GM12874 (cell line): ENCODE measurements at regions not wholly inside any gene's neighbourhood (a gene's known extent, or its start where the extent isn't known, plus 50 kb on each side); places are given as distances from the start of the nearest gene placed in this dataset.
A peak's percentile ranks its signal among the peaks of the same experiment; 100 is the strongest.

ENCODE experiments used
- TF ChIP-seq, protein P1 (sequence below): IDR thresholded peaks from 2 replicates; pipeline ENCODE4 v1.5.1; 2011; ENCODE audit warnings: low read depth, mild to moderate bottlenecking, control low read depth, low read length, moderate library complexity; ENCODE audit not compliant: insufficient read depth

DNA sequence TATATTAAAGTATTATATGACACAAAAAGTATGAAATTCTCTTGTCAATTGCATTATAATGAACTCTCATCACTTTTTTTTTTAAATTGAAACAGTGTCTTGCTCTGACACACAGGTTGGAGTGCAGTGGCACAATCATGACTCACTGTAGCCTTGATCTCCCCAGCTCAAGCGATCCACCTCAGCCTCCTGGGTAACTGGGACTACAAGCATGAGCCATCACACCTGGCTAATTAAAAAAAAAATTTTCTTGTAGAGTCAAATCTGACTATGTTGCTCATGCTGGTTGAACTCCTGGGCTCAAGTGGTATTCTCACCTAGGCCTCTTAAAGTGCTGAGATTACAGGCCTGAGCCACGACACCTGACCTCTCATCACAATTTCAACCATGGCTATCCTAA is 259.3 kb downstream of the S1PR1 start:
- TF ChIP-seq, protein P1, sequence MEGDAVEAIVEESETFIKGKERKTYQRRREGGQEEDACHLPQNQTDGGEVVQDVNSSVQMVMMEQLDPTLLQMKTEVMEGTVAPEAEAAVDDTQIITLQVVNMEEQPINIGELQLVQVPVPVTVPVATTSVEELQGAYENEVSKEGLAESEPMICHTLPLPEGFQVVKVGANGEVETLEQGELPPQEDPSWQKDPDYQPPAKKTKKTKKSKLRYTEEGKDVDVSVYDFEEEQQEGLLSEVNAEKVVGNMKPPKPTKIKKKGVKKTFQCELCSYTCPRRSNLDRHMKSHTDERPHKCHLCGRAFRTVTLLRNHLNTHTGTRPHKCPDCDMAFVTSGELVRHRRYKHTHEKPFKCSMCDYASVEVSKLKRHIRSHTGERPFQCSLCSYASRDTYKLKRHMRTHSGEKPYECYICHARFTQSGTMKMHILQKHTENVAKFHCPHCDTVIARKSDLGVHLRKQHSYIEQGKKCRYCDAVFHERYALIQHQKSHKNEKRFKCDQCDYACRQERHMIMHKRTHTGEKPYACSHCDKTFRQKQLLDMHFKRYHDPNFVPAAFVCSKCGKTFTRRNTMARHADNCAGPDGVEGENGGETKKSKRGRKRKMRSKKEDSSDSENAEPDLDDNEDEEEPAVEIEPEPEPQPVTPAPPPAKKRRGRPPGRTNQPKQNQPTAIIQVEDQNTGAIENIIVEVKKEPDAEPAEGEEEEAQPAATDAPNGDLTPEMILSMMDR, result no peak

DNA sequence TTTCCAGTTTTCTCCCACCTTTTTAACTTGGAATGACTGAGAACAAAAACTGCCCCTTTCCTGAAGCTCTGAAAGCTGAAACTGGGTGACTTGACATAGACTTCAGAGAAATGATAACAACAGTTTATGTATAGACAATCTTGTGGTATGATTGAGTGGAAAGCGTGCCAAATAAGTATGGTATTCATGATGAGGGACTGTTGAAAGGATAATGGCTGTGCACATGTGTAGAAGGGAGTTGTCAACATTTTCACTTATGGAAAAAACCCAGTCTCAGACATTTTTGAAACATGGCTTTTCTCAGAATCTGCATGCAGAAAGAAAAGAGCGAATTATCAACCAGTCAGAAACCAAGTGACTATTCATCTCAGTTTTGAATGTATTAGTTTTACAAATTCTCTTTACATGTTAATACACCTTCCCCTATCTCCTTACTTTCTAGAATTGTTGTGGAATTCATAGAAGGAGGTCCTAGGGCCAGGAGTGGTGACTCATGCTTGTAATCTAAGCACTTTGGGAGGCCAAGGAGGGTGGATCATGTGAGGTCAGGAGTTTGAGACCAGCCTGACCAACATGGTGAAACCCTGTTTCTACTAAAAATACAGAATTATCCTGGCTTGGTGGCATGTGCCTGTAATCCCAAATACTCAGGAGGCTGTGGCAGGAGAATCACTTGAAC is 261.2 kb downstream of the S1PR1 start:
- TF ChIP-seq, protein P1, result no peak

DNA sequence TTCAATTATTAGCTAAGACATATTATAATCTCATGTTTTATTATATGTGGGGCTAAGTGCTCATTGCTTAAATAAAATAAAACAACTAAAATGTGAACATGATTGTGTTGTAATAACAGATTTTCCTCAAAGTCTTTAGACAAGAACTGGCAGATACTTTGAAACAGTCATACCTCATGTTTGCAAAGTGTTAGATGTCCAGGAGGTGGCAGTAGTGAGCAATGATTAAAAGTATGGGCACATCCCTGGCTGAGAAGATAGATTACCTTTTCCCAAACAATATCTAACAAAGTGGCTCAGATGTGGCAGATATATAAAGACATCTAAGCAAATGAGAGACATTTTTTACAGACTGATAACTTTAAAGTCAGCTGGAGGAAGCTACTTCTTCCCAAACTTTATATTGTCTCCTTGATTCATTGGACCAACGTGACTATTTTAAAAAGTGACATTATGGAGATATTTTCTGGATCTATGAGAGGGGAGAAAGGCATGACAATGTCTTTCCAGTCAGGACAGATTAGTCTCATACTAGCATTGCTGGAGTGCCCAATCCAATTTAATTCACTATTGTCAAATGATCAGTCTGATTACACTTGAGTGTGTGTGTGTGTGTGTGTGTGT is 269.8 kb downstream of the S1PR1 start:
- TF ChIP-seq, protein P1, result peak; percentile 59; the same call in 1 of the 2 replicates

DNA sequence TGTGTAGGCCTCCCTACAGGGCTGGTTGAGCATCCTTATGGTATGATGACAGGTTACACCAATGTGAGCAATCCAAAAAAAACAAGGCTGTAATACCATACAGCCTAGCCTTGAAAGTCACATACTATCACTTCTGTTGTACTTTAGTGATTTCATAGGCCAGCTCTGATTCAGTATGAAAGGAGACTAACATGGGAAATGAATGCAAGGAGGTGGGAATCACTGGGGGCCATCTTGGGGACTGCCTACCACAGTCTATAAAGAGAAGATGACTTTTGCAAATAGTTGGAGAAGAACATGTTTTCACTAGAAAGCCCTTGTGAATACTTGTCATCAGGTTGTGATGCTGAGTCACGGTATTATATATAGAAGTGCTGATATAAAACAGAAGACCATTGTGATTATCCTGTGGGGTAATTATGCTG is 270.7 kb downstream of the S1PR1 start:
- TF ChIP-seq, protein P1, result no peak

DNA sequence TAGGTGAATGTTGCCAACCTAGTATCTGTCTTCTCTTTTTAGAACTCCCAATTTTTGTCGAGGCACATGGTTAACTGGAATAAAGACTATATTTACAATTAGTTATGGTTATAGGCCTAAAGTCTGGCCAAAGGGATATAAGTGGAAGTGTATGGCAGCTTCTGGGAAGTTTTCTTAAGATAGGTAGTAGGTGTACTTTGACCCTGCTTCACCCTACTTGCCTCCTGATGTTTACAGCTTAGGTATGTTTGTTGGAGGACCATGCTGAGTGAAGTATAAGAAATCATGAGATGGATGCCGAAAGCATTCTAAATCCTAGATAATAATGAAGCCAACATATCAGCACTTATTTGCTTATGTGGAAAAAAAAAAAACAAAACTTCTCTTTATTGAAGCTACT is 272.1 kb downstream of the S1PR1 start:
- TF ChIP-seq, protein P1, result no peak

DNA sequence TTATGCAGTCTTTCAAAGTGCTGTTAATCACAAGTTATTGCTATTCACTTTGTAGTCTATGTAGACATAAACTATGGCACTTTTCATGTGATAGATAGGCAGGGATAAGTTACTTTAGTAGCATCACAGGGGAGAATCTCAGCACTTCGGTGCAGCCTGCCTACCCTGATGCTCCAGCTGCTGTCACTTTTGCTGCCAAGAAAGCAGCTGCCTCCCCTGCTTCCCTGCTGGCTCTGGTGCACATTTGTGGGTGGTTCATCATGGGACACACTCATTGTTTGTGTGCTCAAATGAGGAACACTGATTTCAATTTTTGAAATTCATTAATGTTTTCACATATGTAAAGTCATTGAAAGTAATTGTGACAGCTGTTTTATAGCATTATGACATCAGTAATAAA is 272.6 kb downstream of the S1PR1 start:
- TF ChIP-seq, protein P1, result no peak

DNA sequence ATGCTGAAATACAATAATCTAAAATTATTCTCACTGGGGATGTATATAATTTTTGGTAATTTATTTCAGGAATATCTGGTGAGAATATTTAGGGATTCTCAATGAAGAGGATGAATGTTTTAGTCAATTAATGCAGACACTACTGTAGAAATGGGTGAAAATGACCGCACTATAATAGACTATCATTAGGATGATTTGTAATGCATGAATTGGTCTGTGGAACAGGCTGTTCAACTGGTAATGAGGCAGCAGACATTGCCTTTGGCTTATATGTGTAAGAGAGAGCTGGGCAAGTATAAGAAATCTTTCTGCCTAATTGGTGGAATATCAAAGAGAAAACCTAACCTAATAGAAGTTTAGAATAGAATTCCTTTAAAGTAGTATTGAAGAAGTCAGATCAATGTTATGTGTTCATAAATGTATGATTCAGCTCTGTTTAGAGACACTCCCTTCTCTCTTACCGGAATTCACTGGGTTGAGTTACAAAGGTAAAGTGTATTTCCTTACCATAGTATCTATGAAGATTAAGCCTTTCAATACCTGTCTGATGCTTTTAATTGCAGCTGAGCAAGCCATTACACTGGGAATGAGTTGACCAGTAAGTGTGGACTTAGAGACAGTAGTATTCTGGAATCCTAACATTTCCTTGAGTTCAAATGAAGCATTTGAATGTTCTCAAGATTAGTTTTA is 274.5 kb downstream of the S1PR1 start:
- TF ChIP-seq, protein P1, result no peak
